Lower lobe of right lung (tissue), 2 donors: ENCODE measurements at regions not wholly inside any gene's neighbourhood (a gene's known extent, or its start where the extent isn't known, plus 50 kb on each side); places are given as distances from the start of the nearest gene placed in this dataset.
"Not testable (repeated sequence)": the region's sequence is repeated elsewhere in the genome, so short reads cannot be mapped to it uniquely, and the experiment has no call there.

ENCODE experiments used
- ATAC-seq, 2 donors: fragments of 200-7000 bp; cut with Tn5 transposase; one replicate each; pipeline ENCODE4 v1.9.1; 2020 to 2022; ENCODE audit warnings: mild to moderate bottlenecking in 2 of 2, moderate library complexity in 2 of 2
- DNase-seq: peaks from one replicate; pipeline ENCODE4 v3.0.0-alpha.2; 2020
- H3K27ac ChIP-seq: fragments of 200-600 bp; one replicate; pipeline ENCODE4 v1.8.0; 2022
- H3K27me3 ChIP-seq: fragments of 200-600 bp; one replicate; pipeline ENCODE4 v1.8.0; 2022; ENCODE audit warnings: low read depth
- H3K36me3 ChIP-seq: fragments of 200-600 bp; one replicate; pipeline ENCODE4 v1.8.0; 2022; ENCODE audit warnings: mild to moderate bottlenecking
- H3K4me1 ChIP-seq: fragments of 200-600 bp; one replicate; pipeline ENCODE4 v1.8.0; 2022
- H3K4me3 ChIP-seq: fragments of 200-600 bp; one replicate; pipeline ENCODE4 v1.8.0; 2022; ENCODE audit warnings: mild to moderate bottlenecking
- H3K9me3 ChIP-seq: fragments of 200-600 bp; one replicate; pipeline ENCODE4 v1.8.0; 2022
- intact Hi-C: fragments of 100-400 bp; cut with DNase I; formaldehyde crosslinking; loops from one replicate; pipeline ENCODE4 v1.11.0; 2022
- TF ChIP-seq, protein P1 (sequence below): fragments of 200-600 bp; IDR thresholded peaks from one replicate; pipeline ENCODE4 v1.8.0; 2022; ENCODE audit warnings: antibody characterized with exemption, mild to moderate bottlenecking
- donor health status: DM: no; HTN: yes; CAD: no; lungs with severe emphysema.

DNA sequence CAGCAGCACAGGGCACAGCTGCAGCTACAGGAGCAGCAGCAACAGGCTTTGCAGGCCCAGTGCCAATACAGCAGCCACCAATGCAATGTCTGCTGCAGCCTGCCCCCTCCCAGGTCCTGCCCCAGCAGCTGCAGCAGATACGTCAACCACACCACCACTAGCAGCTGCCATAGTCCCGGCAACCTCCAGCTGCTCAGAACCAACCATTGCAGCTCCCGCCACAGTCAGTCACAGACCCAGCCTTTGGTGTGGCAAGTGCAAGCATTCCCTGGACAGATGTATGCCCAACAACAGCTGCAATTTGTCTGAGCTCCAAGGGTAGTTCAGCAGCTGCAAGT, 53.3 kb upstream of the TUBA3E start:
- Histone ChIP-seq H3K4me3 (no peak overlapping the region), H3K4me1 (no peaks in the 10 kb centered on the region), H3K27me3 (peaks cover 49% of the 10 kb centered on the region), H3K27ac (no peak overlapping the region), H3K9me3 (no peaks in the 10 kb centered on the region), H3K36me3 (no peaks in the 10 kb centered on the region)
- no peak for DNase-seq
- TF ChIP-seq, protein P1, sequence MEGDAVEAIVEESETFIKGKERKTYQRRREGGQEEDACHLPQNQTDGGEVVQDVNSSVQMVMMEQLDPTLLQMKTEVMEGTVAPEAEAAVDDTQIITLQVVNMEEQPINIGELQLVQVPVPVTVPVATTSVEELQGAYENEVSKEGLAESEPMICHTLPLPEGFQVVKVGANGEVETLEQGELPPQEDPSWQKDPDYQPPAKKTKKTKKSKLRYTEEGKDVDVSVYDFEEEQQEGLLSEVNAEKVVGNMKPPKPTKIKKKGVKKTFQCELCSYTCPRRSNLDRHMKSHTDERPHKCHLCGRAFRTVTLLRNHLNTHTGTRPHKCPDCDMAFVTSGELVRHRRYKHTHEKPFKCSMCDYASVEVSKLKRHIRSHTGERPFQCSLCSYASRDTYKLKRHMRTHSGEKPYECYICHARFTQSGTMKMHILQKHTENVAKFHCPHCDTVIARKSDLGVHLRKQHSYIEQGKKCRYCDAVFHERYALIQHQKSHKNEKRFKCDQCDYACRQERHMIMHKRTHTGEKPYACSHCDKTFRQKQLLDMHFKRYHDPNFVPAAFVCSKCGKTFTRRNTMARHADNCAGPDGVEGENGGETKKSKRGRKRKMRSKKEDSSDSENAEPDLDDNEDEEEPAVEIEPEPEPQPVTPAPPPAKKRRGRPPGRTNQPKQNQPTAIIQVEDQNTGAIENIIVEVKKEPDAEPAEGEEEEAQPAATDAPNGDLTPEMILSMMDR: no peak
- intact Hi-C loops: no loop called here
- no peak for ATAC-seq

DNA sequence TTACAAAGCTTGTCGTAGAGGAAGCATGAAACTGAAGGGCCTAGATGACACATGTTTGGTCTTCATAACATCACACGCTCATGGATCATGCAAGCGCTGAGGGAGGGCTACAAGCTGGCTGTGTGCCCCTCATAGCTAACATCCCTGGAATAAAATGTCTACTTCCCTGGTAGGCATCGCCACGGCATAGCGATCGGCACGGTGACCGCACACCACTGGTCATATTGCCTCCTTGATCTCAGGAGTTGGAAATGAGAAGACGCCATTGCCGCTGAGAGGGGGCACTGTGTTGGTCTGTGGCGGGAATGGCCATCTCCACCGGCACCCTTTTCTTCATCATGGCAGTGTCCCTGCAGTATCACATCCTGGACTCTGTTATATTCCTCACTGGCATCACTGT, 50.1 kb upstream of the TUBA3E start:
- peak in 1 of 2 donors; percentile 25 for ATAC-seq
- H3K4me3 ChIP-seq, H3K9me3 ChIP-seq, DNase-seq, H3K36me3 ChIP-seq, intact Hi-C loops, H3K4me1 ChIP-seq, H3K27ac ChIP-seq: not testable (repeated sequence)
- H3K27me3 ChIP-seq: peaks cover 46% of the 10 kb centered on the region
